ENCODE measurements at regions not wholly inside any gene's neighbourhood (a gene's known extent, or its start where the extent isn't known, plus 50 kb on each side); places are given as distances from the start of the nearest gene placed in this dataset.
"Not testable (repeated sequence)": the region's sequence is repeated elsewhere in the genome, so short reads cannot be mapped to it uniquely, and the experiment has no call there.

GRCh38 chr5:83407931-83408330 is 63.6 kb upstream of the VCAN start:
- Histone ChIP-seq H3K27ac (no peak overlapping the region), H3K27me3 (no peaks in the 10 kb centered on the region), H3K4me3 (no peak overlapping the region), H3K4me2 (no peak overlapping the region), H3K9me3 (ENCODE audit: low read depth) (no peaks in the 10 kb centered on the region), H2AFZ (replicated peaks) (no peak overlapping the region), H3K4me1 (peaks cover 11% of the 10 kb centered on the region), H3K9ac (no peak overlapping the region), H3K36me3 (no peaks in the 10 kb centered on the region), H4K20me1 (ENCODE audit: low read depth) (no peaks in the 10 kb centered on the region), H3K79me2 (ENCODE audit: low read depth) (no peaks in the 10 kb centered on the region), H3F3A (ENCODE audit: low read depth) (peaks cover 6% of the 10 kb centered on the region)
- H3K27ac Mint-ChIP-seq = no peak overlapping the region
- no peak for DNase-seq (ENCODE audit: low spot score)
- H3K27me3 Mint-ChIP-seq (ENCODE audit: insufficient read depth, low read depth) = no peaks in the 10 kb centered on the region
- TF ChIP-seq CTCF (IDR thresholded peaks at IDR 0.05) (no peak), EZH2 (IDR thresholded peaks at IDR 0.05) (no peak), EZH2phosphoT487 (IDR thresholded peaks at IDR 0.05) (no peak)
- no peak overlapping the region for H3K4me3 Mint-ChIP-seq
- H3K9me3 Mint-ChIP-seq = peaks cover 11% of the 10 kb centered on the region
- no peaks in the 10 kb centered on the region for H3K36me3 Mint-ChIP-seq
- peaks cover 6% of the 10 kb centered on the region for H3K4me1 Mint-ChIP-seq

- H3K4me3 ChIP-seq = no peak overlapping the region
- no peak overlapping the region for H3K9ac ChIP-seq
- H2AFZ ChIP-seq (replicated peaks) = no peak overlapping the region
- no peaks in the 10 kb centered on the region for H3K36me3 ChIP-seq
- no peaks in the 10 kb centered on the region for H3K79me2 ChIP-seq (ENCODE audit: low read depth)
- H3K4me2 ChIP-seq = no peak overlapping the region
- H3K36me3 Mint-ChIP-seq = no peaks in the 10 kb centered on the region
- peaks cover 6% of the 10 kb centered on the region for H3F3A ChIP-seq (ENCODE audit: low read depth)
- H3K27ac Mint-ChIP-seq = no peak overlapping the region
- H3K4me1 Mint-ChIP-seq = peaks cover 6% of the 10 kb centered on the region
- H3K9me3 Mint-ChIP-seq = peaks cover 11% of the 10 kb centered on the region
- no peaks in the 10 kb centered on the region for H3K27me3 ChIP-seq
- peaks cover 9% of the 10 kb centered on the region for H3K4me1 ChIP-seq
- H4K20me1 ChIP-seq (ENCODE audit: low read depth) = no peaks in the 10 kb centered on the region
- no peaks in the 10 kb centered on the region for H3K9me3 ChIP-seq (ENCODE audit: low read depth)
- TF ChIP-seq EZH2phosphoT487 (IDR thresholded peaks at IDR 0.05) = no peak
- H3K27ac ChIP-seq = no peak overlapping the region
- no peak overlapping the region for H3K4me3 Mint-ChIP-seq
- H3K27me3 Mint-ChIP-seq (ENCODE audit: insufficient read depth, low read depth) = no peaks in the 10 kb centered on the region
- no peak for DNase-seq (ENCODE audit: low spot score)
Observed at GRCh38 chr5:83408719-83409118, 62.8 kb upstream of the VCAN start.

GRCh38 chr5:83409776-83410175 is 61.8 kb upstream of the VCAN start:
- H3K79me2 ChIP-seq (ENCODE audit: low read depth); H3K4me1 Mint-ChIP-seq; H3K27ac Mint-ChIP-seq; H3K9me3 ChIP-seq (ENCODE audit: low read depth); H3K4me2 ChIP-seq; H3K4me3 Mint-ChIP-seq; H3K4me1 ChIP-seq; DNase-seq (ENCODE audit: low spot score); H3K4me3 ChIP-seq; H3K27ac ChIP-seq; H3K36me3 ChIP-seq; H3F3A ChIP-seq (ENCODE audit: low read depth); H3K27me3 ChIP-seq; H3K9ac ChIP-seq; H2AFZ ChIP-seq (replicated peaks); H3K27me3 Mint-ChIP-seq (ENCODE audit: insufficient read depth, low read depth); H3K36me3 Mint-ChIP-seq; H4K20me1 ChIP-seq (ENCODE audit: low read depth): not testable (repeated sequence)
- H3K9me3 Mint-ChIP-seq = peaks cover 11% of the 10 kb centered on the region

- not testable (repeated sequence) for H2AFZ ChIP-seq (replicated peaks); H3K79me2 ChIP-seq (ENCODE audit: low read depth); H3K4me1 ChIP-seq; H3K4me3 ChIP-seq; H3K4me3 Mint-ChIP-seq; H3K27ac ChIP-seq; H3K9me3 ChIP-seq (ENCODE audit: low read depth); H3K4me1 Mint-ChIP-seq; H3F3A ChIP-seq (ENCODE audit: low read depth); H3K9ac ChIP-seq; H3K27me3 ChIP-seq; H3K4me2 ChIP-seq; H3K36me3 Mint-ChIP-seq; H4K20me1 ChIP-seq (ENCODE audit: low read depth); H3K27me3 Mint-ChIP-seq (ENCODE audit: insufficient read depth, low read depth); DNase-seq (ENCODE audit: low spot score); H3K36me3 ChIP-seq; H3K27ac Mint-ChIP-seq
- peaks cover 11% of the 10 kb centered on the region for H3K9me3 Mint-ChIP-seq
Observed at GRCh38 chr5:83410319-83410718, 61.2 kb upstream of the VCAN start.

GRCh38 chr5:83414601-83415000 is 56.9 kb upstream of the VCAN start:
- TF ChIP-seq EZH2phosphoT487 (IDR thresholded peaks at IDR 0.05) (no peak), EZH2 (IDR thresholded peaks at IDR 0.05) (no peak), CTCF (IDR thresholded peaks at IDR 0.05) (no peak)
- no peak for DNase-seq (ENCODE audit: low spot score)
- H3K4me1 ChIP-seq = no peaks in the 10 kb centered on the region
- no peak overlapping the region for H3K4me2 ChIP-seq
- no peak overlapping the region for H3K27ac ChIP-seq
- no peak overlapping the region for H3K4me3 ChIP-seq
- H3K9me3 Mint-ChIP-seq = peaks cover 10% of the 10 kb centered on the region
- no peak overlapping the region for H3K27ac Mint-ChIP-seq
- H3K36me3 ChIP-seq = no peaks in the 10 kb centered on the region
- peaks cover 2% of the 10 kb centered on the region for H3K27me3 Mint-ChIP-seq (ENCODE audit: insufficient read depth, low read depth)
- no peak overlapping the region for H3K4me3 Mint-ChIP-seq
- H3K27me3 ChIP-seq = no peaks in the 10 kb centered on the region
- no peaks in the 10 kb centered on the region for H3F3A ChIP-seq (ENCODE audit: low read depth)
- peaks cover 4% of the 10 kb centered on the region for H3K4me1 Mint-ChIP-seq
- no peak overlapping the region for H3K9ac ChIP-seq
- no peaks in the 10 kb centered on the region for H3K9me3 ChIP-seq (ENCODE audit: low read depth)
- no peaks in the 10 kb centered on the region for H3K36me3 Mint-ChIP-seq
- no peaks in the 10 kb centered on the region for H3K79me2 ChIP-seq (ENCODE audit: low read depth)
- no peaks in the 10 kb centered on the region for H4K20me1 ChIP-seq (ENCODE audit: low read depth)
- H2AFZ ChIP-seq (replicated peaks) = no peak overlapping the region

Measured in neural progenitor cell (in vitro differentiated cells).